Ishikawa (cell line): ENCODE measurements at regions not wholly inside any gene's neighbourhood (a gene's known extent, or its start where the extent isn't known, plus 50 kb on each side); places are given as distances from the start of the nearest gene placed in this dataset.

Experiments used
- CREB1 ChIP-seq: IDR thresholded peaks from 2 replicates; pipeline ENCODE4 v1.6.1; 2012; ENCODE audit warnings: low read depth
- EP300 ChIP-seq: IDR thresholded peaks from 2 replicates; pipeline ENCODE4 v1.6.1; 2012; ENCODE audit warnings: borderline replicate concordance
- REST ChIP-seq: IDR thresholded peaks from 2 replicates; pipeline ENCODE4 v1.6.1; 2012; ENCODE audit warnings: low read depth, mild to moderate bottlenecking
- YY1 ChIP-seq: IDR thresholded peaks from 2 replicates; pipeline ENCODE4 v1.6.1; 2012; ENCODE audit warnings: low read depth
- ZBTB7A ChIP-seq: IDR thresholded peaks from 2 replicates; pipeline ENCODE4 v1.6.1; 2012; ENCODE audit warnings: low read depth

- TF ChIP-seq REST (no peak), YY1 (no peak), CREB1 (no peak), EP300 (no peak), ZBTB7A (no peak)
Measured at GRCh38 chr4:19698961-19699360, 552.7 kb upstream of the SLIT2 start.
